GM21786 (cell line): ENCODE measurements at regions not wholly inside any gene's neighbourhood (a gene's known extent, or its start where the extent isn't known, plus 50 kb on each side); places are given as distances from the start of the nearest gene placed in this dataset.
"Not testable (repeated sequence)": the region's sequence is repeated elsewhere in the genome, so short reads cannot be mapped to it uniquely, and the experiment has no call there.

ENCODE experiments used
- ATAC-seq: cut with Tn5 transposase; IDR thresholded peaks from one replicate; pipeline ENCODE4 v1.9.1; 2021; ENCODE audit not compliant: unreplicated experiment

DNA sequence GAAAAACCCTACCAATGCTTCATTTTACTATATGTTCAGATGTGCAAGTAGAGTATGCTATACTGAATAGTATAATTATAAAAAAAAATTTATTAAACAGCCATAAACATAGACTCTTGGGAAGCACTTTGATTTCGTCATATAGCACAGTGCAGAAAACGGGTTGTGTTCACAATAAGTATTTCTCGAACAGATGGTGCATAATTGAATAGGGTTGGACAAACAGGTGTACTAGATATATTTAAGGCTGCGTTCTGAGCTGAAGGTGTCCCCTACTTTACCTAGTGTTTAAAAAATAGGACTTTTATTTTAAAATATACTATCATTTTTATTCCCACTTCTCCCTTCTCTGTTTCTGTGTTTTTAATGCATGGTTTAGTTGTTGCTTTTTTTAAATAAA, 841.5 kb downstream of the ANKRD7 start:
- no peak for ATAC-seq

DNA sequence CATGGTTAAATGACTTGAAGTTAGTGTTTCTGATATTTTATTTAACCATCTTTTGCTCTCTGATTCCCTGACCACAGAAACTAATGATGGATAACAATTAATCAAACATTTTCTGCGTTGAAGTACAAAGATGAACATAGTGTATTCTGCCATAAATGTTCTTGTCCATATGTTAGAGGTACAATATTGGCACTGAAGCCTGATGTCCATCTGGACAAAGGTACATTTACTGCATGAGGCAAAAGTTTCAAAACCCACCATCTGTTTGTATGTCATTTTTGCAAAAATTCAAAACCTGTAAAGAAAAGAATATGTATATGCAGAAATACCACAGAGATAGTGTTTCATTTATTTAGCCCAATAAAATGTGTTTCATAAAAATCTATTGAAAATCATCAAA, 861.5 kb downstream of the ANKRD7 start:
- ATAC-seq: no peak

DNA sequence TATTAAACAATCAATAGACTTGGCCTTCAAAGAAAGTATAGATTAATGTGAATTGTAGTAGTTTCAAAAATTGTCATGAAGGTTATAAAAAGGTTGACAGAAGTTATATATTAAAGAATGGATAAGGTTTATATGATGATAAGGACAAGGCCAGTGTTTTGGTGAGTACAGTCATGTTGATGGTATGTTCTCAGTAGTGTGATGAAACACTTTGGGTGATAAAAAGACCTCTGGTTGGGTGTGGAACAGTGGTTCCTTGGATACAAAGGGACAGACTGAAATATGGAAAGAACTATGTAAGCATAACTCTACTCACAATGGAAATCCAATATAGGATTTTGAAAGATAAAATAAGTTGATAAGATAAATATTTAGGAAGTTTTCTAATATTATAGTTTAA, 866.3 kb downstream of the ANKRD7 start:
- ATAC-seq: no peak

DNA sequence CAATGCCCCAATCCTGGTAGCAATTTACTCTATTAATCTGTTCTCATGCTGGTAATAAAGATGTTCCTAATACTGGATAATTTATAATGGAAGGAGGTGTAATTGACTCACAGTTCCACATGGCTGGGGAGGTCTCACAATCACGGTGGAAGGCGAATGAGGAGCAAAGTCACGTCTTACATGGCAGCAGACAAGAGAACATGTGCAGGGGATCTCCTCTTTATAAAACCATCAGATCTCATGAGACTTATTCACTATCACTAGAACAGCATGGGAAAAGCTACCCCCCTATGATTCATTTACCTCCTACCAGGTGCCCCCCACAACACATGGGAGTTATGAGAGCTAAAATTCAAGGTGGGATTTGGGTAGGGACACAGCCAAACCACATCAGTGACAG, 872.2 kb downstream of the ANKRD7 start:
- no peak for ATAC-seq

DNA sequence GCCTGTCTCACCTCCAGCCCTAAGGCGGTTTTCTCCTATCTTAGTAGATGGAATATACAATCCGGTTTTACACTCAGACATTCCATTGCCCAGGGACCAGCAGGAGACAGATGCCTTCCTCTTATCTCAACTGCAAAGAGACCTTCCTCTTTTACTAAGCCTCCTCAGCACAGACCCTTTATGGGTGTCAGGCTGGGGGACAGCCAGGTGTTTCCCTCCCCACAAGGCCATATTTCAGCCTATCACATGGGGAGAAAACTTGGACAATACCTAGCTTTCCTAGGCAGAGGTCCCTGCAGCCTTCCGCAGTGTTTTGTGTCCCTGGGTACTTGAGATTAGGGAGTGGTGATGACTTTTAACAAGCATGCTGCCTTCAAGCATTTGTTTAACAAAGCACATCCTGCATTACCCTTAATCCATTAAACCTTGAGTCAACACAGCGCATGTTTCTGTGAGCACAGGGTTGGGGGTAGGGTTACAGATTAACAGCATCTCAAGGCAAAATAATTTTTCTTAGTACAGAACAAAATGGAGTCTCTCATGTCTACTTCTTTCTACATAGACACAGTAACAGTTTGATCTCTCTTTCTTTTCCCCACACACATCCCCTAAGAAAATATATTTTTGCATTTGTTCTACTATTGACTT, 876.2 kb downstream of the ANKRD7 start:
- ATAC-seq: not testable (repeated sequence)

DNA sequence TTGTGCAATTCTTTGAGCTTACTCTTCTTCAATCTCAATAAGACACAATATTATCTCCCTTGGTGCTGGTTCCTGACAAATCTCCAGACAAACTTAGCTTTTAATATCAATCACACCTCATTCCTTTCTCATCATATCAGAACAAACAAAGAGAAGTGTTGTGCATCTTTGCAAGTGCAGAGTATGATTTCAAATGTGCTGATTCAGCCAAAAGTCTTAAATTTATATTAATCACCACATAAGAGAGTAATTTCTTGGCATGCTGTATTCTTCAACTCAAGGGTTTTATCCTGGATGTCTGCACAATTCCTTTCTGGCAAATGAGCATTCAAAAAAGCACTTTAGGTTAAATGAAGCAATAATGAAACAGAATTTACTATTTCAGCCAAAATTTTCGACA, 877.8 kb downstream of the ANKRD7 start:
- ATAC-seq: no peak

DNA sequence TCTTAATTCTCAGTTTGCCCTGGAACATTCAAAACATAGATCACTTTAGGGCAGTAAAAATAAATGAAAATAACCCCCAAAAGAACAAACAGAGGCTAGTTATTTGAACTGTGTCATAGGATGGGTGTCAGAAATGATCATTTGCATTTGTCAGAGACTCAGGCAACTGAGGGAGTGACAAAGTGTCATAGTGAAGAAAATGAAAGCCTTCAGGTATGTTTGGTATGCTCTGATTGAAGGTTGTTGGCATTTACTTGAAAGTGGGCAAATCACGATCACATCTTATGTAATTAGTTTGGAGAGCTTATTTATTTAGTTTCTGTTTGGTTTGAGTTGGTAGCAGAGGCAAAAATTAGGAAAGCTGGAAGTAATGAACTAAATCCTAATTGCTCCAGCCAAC, 880.9 kb downstream of the ANKRD7 start:
- no peak for ATAC-seq

DNA sequence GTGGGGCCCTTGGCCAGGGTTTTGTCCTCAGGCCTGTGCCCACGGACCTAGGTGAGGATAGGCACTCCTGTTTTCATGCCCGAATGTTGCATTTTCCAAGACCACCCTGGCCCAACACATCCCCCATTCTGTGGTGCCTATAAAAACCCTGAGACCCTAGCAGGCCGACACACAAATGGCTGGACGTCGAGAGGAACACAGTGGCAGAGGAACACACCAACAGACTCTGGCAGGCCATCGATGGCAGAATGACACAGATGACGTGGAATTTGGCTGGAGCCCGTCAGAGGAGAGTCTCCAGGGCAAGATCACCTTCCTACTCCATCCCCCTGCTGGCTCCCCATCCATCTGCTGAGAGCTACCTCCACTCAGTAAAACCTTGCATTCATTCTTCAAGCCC, 898.8 kb downstream of the ANKRD7 start:
- no peak for ATAC-seq

DNA sequence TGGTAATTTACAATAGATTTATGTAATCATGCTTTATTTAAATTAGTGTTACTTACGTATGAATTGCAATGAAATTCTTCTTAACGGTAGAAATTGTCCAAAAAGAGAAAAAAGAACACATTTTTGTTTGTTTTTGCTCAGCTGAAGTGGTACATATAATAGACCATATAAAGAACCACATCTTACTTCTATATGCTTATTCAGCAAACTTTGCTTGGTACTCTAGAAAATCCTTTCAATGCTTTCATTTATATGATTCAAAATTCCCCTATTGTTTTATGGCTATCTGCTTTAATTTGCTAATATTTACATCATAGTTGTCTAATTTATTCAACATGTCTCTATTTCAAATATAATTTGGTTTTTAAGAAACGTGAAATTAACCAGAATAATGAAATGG, 903.2 kb downstream of the ANKRD7 start:
- no peak for ATAC-seq

DNA sequence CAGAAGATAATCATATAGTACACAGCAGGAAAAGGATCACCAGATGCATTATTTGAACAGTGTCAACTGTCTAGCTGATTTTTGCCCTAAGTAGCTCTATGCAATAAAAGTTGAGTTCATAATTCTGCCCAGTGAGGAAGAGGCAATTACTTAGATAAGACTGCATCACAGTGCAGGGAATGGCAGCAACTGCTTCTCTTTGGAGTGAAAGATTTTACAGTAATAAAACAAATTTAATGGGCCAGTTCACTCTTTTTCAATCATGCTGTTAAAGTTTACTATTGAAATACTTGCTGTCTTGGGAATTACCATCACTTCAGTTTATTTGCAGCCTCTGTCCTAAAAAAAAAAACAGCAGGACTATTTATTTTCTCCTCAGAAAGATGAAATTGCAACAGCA, 907.9 kb downstream of the ANKRD7 start:
- no peak for ATAC-seq

DNA sequence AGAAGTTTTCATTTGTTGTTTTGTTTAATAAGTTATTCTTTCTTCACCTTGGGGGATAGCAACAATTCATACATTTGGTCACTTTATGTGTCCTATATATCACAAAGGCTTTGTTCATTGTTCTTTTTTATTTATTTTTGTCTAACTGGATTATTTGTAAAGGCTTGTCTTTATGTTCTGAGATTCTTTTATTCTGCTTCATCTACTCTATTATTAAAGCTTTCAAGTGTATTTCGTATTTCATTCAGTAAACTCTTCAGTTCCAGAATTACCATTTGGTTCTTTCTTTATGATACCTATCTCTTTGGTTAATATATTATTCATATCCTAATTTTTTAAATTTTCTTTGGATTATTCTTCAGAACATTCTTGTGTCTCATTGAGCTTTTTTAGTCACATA, 942.9 kb downstream of the ANKRD7 start:
- no peak for ATAC-seq

DNA sequence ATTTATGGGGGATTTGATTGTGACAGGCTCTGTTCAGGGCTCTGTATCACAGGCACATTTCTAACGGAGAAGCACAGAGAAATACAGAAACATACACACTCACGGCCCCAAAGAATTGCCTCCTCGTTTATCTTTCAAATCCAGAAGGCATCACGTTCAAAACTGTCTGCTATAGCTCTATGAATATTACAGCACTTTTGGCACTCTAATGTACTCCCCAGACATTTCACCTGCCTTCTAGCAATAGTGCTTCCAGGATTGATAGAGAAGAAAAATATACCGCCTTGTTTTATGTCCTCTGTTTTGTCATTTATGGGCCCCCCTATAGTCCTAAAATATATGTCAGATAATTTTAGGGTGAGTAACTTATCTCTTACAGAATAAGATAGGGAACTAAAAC, 947.5 kb downstream of the ANKRD7 start:
- no peak for ATAC-seq

DNA sequence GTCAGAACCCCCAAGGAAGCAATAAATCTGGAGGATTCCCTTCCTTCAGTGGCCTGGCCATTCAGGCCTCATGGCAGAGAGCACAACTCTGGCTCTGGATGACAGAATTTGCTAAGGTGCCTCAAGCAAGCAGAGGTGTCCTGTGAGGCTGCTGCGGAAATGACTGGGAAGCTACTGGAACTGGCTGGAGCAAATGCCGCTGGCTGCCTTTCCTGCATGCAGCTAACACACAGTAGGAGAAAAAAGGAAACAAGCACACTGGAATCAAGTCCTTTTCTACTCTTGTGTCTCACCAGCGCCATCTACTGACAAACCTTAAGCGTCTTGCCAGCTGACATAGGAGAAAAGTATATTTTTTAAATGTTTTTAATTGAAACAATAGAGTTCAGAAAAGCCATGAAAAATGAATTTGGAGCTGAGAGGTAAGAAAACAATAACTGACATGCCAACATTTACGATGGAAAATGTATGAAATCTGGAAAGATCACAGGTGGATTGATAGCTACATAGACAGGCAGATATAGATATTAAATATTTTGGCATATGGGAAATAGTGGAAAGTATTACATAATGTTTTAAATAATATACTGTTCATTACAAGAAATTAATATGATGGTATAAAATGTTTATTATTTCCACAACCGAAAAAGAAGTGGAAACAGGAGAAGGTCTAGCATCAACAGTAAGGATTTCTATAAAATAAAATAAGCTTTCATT, 951.6 kb downstream of the ANKRD7 start:
- ATAC-seq: peak; percentile 61

DNA sequence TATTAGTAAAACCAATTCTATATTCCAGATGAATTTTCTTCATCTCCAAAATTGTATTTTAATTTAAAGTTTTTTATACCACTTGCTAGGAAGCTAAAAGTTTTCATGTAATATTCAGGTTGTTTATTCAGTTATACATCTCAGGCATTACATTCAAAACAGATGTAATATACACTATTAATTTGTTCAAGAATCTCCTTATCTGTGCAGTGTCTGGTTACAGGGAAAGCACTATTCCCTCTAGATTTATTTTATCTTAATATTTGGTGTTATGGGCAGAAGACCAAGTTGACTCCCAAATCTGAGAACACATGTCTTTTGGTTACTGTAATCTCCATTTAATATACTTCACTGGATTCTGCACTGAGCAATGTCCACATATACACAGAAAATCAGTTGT, 953.4 kb downstream of the ANKRD7 start:
- ATAC-seq: no peak

DNA sequence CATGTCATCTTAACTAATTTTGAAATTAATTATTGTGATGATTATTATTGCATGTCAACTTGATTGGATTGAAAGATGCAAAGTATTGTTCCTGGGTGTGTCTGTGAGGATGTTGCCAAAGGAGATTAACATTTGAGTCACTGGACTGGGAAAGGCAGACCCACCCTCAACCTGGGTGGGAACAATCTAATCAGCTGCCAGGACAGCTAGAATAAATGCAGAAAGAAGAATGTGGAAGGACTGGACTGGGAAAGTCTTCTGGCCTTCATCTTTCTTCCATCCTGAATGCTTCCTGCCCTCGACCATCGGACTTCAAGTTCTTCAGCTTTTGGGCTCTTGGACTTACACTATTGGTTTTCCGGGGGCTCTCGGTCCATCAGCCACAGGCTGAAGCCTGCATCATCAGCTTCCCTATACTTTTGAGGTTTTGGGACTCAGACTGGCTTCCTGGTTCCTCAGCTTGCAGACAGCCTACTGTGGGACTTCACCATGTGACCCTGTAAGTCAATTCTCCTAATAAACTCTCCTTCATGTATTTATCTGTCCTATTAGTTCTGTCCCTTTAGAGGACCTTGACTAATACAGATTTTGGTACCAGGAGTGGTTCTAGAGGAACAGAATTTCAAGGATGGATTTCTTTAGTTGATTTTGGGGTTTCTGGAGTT, 959.8 kb downstream of the ANKRD7 start:
- no peak for ATAC-seq

DNA sequence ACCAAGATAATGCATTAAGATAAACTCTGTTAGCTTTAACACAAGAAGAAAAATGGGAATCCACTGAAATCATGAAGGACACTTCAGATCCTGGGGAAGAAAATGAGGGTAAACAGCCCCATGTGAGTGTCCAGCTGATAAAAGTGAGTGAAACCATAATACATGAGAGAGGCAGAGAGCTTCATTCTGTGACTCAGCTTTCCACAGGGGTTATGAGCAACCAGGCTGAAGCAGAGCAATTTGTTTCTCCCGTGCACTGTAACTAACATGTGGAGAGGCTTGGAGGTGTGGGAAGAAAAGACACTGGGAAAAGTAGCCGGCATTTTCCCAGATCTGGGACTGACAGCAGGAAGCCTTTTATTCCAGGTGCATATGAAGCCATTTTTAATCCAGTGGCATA, 971.7 kb downstream of the ANKRD7 start:
- ATAC-seq: no peak

DNA sequence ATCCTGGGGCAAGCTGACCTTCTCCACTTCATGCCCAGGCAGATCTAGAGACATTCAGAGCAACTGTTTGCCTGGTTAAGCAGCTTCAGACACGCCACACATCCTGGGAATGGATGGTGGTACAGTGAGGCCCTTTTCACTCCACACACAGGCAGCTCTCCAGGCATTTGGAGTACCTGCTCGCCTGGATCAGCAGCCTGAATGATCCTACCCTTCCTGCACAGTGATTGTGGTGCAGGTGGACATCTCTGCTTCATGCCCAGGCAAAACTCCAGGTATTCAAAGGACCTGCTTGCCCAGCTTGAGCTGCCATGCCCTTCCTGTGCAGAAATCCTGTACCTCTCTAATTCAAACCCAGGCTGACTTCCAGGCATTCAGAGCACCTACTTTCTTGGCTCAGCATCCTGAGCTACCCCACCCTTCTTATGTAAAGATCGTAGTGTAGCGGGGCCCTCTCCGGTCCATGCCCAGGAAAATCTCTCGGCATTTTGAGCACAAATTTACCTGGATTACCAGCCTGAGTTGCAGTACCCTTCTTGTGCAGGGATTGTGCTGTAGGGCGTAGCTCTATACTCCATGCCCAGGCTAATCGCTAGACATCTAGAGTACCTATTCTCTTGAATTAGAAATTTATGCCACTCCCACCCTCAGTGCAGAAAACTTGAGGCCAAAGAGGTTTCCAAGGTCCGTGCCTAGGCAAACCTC, 972.8 kb downstream of the ANKRD7 start:
- ATAC-seq: no peak

DNA sequence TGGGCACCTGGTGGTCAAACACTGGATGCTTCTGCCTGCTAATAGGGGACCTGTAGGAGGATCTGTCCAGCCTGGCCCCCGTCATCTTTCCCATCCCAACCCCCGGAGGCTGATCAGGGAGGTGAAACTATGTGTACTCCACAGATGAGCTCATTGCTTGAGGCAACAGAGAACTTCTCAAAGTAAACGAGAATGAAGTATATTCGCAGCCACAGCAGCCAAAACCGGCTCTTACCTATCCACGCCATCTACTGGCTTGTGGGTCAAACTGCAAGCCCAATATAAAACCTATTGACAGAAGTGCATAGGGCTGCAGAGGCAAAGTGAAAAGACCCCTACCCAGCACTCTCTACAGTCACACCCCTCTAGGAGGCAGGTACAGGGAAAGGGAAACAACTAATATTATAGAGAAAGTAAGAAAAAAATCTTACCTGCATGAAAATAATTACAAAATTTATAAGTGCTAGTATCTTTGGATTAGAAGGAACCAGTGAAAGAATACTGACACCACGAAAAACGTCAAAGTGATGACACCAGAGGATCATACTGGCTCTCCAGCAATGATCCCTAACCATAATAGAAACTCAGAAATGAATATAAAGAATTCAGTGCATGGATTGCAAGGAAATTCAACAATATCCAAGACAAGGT, 973.5 kb downstream of the ANKRD7 start:
- ATAC-seq: peak; percentile 92

DNA sequence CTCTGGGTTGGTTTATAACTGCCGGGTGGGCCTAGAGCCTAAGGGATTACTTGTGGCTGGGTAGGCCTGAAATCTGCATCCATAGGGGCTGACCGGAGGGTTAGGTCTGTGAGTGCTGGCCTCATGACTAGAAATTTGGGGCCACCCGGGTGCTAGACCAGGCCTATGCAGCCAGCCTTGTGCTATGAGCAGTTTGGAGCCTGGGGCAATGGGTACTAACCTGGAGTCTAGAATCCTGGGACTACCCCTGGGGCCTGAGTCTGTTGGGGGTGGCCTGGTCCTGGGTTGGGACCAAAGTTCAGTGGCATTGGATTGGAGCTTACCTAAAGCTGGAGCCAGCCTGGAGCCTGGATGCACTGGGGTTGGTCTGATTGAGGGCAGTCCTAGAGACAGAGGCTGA, 995.2 kb downstream of the ANKRD7 start:
- no peak for ATAC-seq

DNA sequence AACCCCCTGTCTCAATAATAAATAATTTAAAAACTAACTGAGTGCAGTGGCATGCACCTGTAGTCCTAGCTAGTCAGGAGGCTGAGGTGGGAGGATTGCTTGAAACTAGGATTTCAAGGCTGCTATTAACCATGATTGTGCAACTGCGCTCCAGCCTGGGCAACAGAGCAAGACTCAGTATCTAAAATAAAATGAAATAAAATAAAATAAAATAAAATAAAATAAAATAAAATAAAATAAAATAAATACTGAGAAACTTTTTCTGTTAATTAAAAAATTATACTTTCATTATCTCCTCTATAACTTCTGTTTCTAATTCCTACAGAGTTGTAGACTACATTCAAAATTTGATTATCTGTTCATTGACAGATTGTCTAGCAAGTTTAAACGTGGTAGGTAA, 999.4 kb downstream of the ANKRD7 start:
- ATAC-seq: no peak

DNA sequence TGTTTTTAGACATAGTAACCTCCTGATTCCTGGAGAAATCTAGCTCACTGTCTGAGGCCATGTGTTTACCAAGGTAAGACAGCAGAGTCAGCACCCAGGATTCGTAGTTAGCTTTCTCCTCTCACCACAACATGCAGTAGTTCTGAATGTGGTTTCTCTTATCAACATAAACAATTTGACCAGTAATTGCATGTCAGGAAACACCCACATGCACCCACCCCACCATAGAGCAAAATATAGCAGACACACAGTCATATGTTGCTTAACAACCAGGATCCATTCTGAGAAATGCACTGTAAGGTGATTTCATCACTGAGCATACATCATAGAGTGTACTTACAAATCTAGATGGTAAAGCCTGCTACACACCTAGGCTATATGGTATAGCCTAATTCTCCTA, 1004.0 kb downstream of the ANKRD7 start:
- ATAC-seq: no peak
